Endothelial cell of umbilical vein (primary cell): ENCODE measurements at regions not wholly inside any gene's neighbourhood (a gene's known extent, or its start where the extent isn't known, plus 50 kb on each side); places are given as distances from the start of the nearest gene placed in this dataset.

Experiments used
- CTCF ChIP-seq, 2 donors: IDR thresholded peaks; 1 replicate in 1 of 2; 2 replicates in 1 of 2; pipeline ENCODE4 v1.5.1; 2011; ENCODE audit warnings: low read length in 2 of 2, mild to moderate bottlenecking in 2 of 2, moderate library complexity in 2 of 2, control low read depth in 1 of 2, inconsistent platforms in 1 of 2, low read depth in 1 of 2; ENCODE audit not compliant: insufficient read depth in 1 of 2; ENCODE audit errors: extremely low read depth in 1 of 2
- MYC ChIP-seq: IDR thresholded peaks from one replicate; pipeline ENCODE4 v1.6.1; 2011; ENCODE audit warnings: mild to moderate bottlenecking, low read depth, low read length

- TF ChIP-seq CTCF (IDR thresholded peaks at IDR 0.05; ENCODE audit: extremely low read depth in 1 of 2, insufficient read depth in 1 of 2, low read depth in 1 of 2, low read length in 2 of 2) (no peak), MYC (no peak)
Observed at GRCh38 chr7:50953303-50953702, 170.6 kb upstream of the GRB10 start.
